ENCODE measurements at regions not wholly inside any gene's neighbourhood (a gene's known extent, or its start where the extent isn't known, plus 50 kb on each side); places are given as distances from the start of the nearest gene placed in this dataset.

DNA sequence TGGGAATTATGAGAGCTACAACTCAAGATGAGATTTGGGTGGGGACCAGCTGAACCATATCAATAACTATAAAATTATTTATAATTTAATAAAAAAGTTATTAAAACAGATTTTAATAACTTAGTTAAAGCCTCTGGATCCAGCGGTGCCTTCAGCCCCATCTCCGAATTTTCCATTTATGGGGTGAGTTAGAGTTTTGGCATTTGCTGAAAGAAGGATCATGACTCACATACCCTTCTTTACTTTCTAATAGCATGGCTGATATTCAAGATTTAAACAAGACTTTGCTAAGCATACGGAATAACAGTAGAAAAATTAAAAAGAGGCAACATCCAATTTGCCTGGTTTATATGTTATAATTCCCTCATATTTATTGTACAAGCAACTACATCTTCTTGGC, 94.5 kb downstream of the RDH14 start:
- TF ChIP-seq CTCF (IDR thresholded peaks at IDR 0.05; ENCODE audit: extremely low read depth in 1 of 2, insufficient read depth in 1 of 2, low read depth in 1 of 2, low read length in 2 of 2) (no peak), POLR2A (IDR thresholded peaks at IDR 0.05; ENCODE audit: low read depth, low read length) (no peak), MYC (IDR thresholded peaks at IDR 0.05; ENCODE audit: low read depth, low read length) (no peak)
- TF ChIP-seq, protein P1, sequence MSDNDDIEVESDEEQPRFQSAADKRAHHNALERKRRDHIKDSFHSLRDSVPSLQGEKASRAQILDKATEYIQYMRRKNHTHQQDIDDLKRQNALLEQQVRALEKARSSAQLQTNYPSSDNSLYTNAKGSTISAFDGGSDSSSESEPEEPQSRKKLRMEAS (IDR thresholded peaks at IDR 0.05; ENCODE audit: insufficient read depth, insufficient read length) = no peak

Data from endothelial cell of umbilical vein (primary cell).